Activated CD4-positive, alpha-beta T cell treated with anti-CD3 and anti-CD28 coated beads, Interleukin-10, Interleukin-2, amounts not matched to agents 100 ng/mL and 50 ng/mL, durations not matched to agents 16 hours and 8 hours (primary cell): ENCODE measurements at regions not wholly inside any gene's neighbourhood (a gene's known extent, or its start where the extent isn't known, plus 50 kb on each side); places are given as distances from the start of the nearest gene placed in this dataset.

Experiments used
- DNase-seq: peaks from one replicate; pipeline ENCODE4 v3.0.0-alpha.2; 2020

- DNase-seq: no peak
These were observed 207.2 kb upstream of the DAPK1 start for GRCh38 chr9:87290241-87291052.

- no peak for DNase-seq
These were observed 205.0 kb upstream of the DAPK1 start for GRCh38 chr9:87292449-87293191.

- DNase-seq: no peak
These were observed 203.5 kb upstream of the DAPK1 start for GRCh38 chr9:87294126-87294525.

DNA sequence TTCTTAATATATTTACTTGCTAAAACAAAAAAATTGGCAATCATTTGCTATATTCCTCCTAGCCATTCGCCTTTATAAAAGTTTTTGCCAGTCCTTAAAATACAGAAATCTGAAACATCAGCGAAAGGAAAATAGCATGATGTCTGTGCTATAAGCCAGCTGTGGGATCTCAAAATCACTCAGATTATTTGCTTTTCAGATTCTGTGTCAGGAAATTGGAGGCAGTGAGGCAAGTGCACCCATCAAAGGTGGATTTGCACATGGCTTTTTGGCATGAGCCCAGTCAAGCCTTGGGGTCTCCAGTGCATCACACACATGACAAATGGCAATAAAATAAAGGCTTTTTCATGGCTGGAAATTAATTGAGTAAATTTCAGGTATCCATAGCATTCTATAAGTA, 196.8 kb upstream of the DAPK1 start:
- DNase-seq: no peak

GRCh38 chr9:87301371-87301770, 196.3 kb upstream of the DAPK1 start:
- no peak for DNase-seq

DNA sequence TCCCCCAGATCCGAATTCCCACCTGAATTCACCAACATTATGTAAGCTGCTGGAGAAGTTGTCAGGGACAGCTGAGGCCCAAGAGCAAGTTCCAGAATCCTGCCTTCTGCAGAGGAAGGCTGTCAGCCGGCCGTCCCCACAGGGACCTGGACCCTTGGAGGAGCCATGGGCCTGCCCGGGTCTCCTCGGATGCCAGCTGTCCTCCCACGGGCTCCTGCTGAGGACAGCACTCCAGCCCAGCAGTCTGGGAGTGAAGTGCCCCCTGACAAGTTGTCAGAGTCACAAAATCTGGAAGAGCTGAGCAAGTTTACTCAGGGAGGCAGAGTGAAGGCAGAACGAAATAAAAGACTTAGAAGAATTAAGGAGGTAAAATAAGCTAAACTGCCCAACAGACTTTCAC, 192.5 kb upstream of the DAPK1 start:
- DNase-seq: no peak

DNA sequence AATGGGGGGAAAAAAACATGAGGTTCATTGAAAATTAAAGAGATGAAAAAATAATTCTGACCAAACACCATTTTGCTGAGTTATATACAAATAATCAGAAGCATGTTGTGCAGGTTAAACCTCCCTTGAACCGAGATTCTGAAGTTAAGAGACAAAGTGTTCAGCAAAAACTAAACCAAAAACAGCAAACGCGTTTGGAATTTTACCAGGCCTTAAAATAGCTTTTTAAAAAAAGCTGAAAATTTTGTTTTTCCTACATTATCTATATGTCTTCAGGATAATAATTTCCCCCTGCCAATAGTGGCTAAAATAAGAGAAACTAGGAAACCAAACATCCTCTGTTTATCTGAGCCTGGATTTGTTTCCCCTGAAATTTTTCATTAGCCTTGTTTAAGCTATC, 191.7 kb upstream of the DAPK1 start:
- no peak for DNase-seq

- no peak for DNase-seq
These were observed 189.8 kb upstream of the DAPK1 start for GRCh38 chr9:87307848-87308247.

DNA sequence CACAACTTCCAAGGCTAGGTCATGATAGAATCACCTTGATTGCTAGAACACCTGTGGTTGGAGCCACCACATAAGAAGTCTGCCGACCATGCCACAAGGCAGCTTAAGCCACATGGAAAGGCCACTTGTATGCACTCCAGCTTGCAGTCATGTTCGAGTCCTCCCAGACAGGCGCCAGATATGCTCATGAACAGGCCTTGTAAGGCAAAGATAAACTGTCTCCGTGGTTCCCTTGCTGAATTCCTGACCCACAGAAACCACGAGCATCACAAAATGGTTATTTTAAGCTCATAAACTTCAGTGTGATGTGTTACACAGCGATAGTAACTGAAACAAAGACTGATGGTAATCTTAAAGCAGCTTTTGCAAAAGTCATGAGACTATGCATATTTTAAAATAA, 188.4 kb upstream of the DAPK1 start:
- DNase-seq: no peak

- DNase-seq: peak; percentile 8
These were observed 186.7 kb upstream of the DAPK1 start for GRCh38 chr9:87310827-87311523.

DNA sequence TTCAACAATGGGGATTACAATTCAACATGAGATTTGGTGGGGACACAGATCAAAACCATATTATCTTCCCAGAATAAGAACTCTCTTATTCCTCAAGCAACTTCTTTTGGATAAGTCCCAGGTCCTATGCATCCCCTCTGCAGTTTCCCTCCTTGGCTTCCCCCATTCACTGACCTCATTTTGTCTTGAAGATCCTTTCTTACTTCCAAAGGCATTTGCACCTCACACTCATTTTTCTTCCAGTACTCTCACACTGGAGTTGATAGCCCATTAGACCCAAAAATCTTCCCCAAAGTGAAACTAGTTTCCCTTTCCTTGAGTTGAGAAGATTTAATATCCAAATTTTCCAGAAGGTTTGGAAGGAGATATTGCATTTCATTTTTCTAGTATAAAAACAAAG, 178.0 kb upstream of the DAPK1 start:
- DNase-seq: no peak

DNA sequence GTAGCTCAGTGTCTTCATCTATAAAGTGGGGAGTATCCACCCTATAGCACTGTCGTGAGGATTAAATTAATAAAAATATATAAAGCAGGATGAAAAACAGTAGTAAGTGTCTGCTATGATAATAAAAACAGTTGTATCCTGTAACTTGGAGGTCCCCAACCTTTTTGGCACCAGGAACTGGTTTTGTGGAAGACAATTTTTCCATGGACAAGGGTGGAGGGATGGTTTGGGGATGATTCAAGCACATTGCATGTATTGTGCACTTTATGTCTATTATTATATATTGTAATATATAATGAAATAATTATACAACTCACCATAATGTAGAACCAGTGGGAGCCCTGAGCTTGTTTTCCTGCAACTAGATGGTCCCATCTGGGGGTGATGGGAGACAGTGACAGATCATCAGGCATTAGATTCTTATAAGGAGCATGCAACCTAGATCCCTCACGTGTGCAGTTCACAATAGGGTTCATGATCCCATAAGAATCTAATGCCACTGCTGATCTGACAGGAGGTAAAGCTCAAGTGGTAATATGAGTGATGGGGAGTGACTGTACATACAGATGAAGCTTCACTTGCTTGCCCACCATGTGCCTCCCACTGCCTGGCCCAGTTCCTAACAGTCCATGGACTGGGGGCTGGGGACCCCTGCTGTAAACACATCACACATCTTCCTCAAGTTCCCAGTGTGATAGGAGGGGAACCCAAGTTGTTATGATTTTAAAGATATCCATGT, 177.4 kb upstream of the DAPK1 start:
- DNase-seq: no peak

DNA sequence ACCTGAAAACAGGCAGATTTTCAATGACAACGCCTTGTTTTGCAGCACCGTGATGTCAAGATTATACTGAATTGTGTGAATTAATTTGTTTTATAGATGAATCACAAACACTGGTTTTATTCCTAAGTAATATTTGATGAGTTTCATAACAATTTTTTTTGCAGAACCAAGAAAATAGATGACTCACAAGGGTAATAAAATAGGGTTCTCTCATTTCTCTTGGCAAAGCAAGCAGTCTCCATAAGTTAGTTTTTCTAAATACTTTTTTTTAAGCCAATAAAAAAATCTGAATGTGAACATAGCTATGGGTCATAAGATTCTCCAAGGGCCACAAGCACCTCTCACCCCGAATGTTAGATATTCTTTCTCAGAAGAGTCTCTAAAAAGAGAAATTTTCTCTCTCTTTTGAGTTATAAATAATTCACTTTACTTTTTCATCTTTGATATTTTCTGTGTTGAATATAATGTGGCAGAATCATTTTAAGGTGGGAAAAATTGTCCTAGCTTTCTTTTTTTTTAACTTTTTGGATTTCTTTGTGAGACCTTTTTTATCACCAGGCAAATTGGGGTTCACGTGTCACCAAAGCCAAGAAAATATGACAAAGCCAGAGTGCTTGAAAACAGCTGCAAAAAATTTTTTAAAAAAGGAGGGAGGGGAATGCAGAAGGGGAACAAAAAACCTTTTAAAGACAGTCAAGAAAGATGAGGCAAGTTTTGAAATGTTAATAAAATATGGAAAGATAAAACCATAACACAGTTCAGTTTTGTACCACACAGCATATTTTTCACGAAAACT, 174.6 kb upstream of the DAPK1 start:
- no peak for DNase-seq

DNA sequence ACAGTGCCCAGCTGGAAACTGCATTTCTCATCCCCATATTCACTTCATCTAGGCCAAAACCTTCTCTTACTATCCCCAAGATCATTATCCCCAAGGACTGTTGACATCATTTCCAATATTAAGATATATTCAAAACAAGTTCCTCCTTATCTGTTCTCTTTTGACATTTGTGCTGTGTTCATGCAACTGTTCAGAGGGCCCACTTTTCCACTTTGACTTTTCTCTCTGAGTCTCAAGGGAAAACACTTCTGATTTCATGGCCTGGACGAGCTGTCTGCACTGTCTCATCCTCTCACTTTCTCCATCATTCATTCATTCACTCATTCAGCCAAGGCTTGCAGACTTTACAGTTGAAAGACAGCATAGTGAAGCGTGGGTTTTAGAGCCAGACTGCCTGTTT, 173.7 kb upstream of the DAPK1 start:
- DNase-seq: no peak

DNA sequence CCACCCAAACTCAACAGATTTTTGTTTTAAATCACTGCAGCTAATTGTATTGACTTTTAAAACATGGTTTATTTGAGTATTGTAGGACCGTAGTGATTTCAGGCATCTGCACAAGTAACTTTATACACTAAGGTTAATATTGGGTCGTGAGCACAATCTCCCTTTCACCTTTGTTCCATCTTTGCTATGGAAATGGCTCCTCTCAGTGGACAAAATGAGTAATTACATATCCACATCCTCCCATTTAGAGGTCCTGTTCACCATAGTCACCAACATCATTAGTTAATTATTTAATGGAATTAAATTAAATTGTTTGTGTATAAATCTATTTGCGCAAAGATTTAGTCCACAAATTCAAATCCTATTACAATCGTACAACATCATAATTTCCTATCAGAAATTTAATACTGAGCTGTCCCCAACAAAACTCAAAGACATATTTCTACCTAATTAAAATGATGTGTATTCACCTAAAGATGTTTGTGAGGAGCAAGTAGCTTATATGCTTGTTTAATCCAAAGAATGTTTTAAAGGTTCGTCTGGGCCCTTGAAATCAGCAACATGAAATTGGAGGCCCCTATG, 173.0 kb upstream of the DAPK1 start:
- peak; percentile 56 for DNase-seq

GRCh38 chr9:87327575-87328125, 170.0 kb upstream of the DAPK1 start:
- DNase-seq: no peak

DNA sequence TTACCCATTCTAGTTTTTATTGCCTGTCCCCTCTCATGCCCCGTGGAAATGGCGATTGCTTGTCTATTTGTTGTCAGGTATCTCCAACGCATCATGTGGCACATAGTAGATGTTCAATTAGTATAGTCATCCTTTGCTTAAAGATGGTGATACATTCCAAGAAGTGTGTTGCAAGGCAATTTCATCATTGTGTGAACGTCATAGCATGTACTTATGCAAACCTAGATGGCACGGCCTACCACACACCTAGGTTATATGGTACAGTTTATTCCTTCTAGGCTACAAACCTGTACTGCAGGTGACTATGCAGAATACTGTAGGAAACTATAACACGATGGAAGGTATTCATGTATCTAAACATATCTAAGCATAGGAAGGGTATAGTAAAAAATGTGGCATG, 163.9 kb upstream of the DAPK1 start:
- no peak for DNase-seq

DNA sequence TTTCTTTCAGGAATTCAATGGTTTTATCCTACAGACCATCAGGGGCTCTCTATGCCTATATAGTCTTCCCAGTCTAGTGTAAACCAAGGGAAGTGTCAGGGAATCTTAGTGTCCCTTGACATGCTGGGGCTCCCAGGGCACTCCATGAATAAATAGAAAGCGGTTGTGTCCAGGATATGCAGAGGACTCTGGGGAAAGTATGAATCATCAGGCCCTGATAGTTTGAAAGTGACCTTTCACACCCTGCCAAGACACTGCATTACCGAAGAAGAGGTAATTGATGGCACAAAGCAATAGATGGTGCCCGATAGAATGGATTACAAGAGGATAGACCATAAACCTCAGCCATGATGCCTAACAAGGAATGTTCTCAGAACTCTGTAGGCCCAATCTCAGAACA, 163.3 kb upstream of the DAPK1 start:
- DNase-seq: no peak

GRCh38 chr9:87336407-87336806, 161.3 kb upstream of the DAPK1 start:
- no peak for DNase-seq

DNA sequence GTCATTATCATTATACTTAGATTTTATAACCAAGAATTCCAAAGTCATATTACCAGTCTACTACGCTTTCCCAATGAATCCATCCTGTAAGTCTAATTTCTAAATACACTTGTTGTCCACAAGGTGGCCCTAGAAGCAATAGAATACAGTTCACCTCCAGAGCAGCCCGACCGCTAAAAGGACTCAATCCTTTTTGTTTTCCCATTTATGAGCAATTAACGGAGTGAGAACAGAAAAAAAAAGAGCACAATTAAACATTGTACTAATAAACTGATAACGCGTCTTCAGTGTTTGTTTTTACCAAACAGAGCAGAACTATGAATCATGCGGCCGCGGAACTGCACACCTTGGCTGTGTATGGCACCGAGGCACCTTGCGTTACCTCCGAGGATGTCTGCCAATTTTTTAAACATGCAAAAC, 160.7 kb upstream of the DAPK1 start:
- DNase-seq: peak; percentile 56

DNA sequence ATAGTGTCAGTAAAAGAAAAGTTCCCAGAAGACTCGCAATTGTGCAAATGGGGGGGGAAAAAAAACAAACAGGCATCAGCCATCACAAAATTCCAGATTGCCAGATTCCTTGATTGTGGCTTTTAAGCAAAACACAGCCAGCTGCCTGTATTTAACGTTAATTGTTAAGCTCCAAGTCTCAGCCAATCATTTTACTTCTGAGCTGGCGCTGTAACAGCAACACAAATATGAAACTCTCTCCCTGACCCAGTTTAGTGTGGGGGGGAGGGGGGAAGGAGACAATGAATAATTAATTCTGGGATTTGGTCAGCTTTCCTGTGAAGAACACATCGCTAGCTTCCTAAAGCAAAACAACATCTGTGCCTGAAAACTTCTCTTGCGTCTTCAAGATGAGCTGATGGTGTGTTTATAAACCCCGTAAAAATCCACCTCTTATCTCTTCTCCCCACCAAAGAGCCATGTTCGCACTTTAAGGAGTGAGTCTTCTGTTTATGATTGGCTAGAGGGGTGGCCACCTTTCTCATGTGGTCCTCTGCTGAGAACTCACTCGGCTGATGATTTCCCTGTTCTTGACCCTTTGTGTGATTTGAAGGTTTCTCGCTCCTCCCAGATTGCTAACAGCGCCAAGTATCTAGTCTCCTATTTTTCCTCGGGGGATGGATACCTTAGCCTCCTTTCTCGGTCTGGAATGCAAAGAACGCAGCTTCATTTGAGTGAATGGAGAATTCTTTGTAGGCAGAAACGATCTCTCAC, 160.2 kb upstream of the DAPK1 start:
- no peak for DNase-seq
